ENCODE measurements at regions not wholly inside any gene's neighbourhood (a gene's known extent, or its start where the extent isn't known, plus 50 kb on each side); places are given as distances from the start of the nearest gene placed in this dataset.

GRCh38 chr4:37757121-37757520, 69.4 kb upstream of the PGM2 start:
- Histone ChIP-seq H3K27me3 (ENCODE audit: control insufficient read depth in 2 of 2, insufficient read depth in 2 of 2, low read length in 2 of 2) (peaks cover 5 to 7% of the 10 kb centered on the region in 2 experiments), H3K9me1 (replicated peaks; ENCODE audit: control insufficient read depth, extremely low read depth, insufficient read depth, low read length) (no peaks in the 10 kb centered on the region), H3K79me2 (ENCODE audit: control insufficient read depth, insufficient read depth, low read length) (no peaks in the 10 kb centered on the region), H3K9ac (replicated peaks; ENCODE audit: extremely low read depth, insufficient read depth, low read length) (no peak overlapping the region), H3K4me2 (ENCODE audit: insufficient read depth, low read length) (no peak overlapping the region), H3K4me3 (replicated peaks in 1 of 3; ENCODE audit: insufficient read depth in 1 of 3, low read depth in 1 of 3, low read length in 3 of 3) (no peak overlapping the region), H2AFZ (ENCODE audit: low read depth, low read length) (no peak overlapping the region), H4K20me1 (replicated peaks; ENCODE audit: control insufficient read depth, extremely low read depth, insufficient read depth, low read length) (no peaks in the 10 kb centered on the region), H3K4me1 (ENCODE audit: control insufficient read depth, extremely low read depth, insufficient read depth, low read length) (no peaks in the 10 kb centered on the region), H3K36me3 (ENCODE audit: control insufficient read depth in 2 of 2, extremely low read depth in 1 of 2, insufficient read depth in 2 of 2, low read length in 2 of 2) (no peaks in the 10 kb centered on the region), H3K27ac (ENCODE audit: insufficient read depth, low read depth, low read length) (no peak overlapping the region), H3K9me3 (replicated peaks; ENCODE audit: control insufficient read depth, insufficient read depth, low read length) (no peaks in the 10 kb centered on the region)
- no peak for FAIRE-seq
- ChIA-PET POLR2A (no interaction called here), CTCF (no interaction called here)
- TF ChIP-seq EZH2 (IDR thresholded peaks at IDR 0.05; ENCODE audit: borderline replicate concordance, low read depth, low read length, severe bottlenecking) (no peak), JUN (IDR thresholded peaks at IDR 0.05; ENCODE audit: borderline replicate concordance, insufficient read depth, insufficient read length, low read depth) (no peak), MAX (IDR thresholded peaks at IDR 0.05; ENCODE audit: insufficient read depth, insufficient read length) (no peak), MYC (IDR thresholded peaks at IDR 0.05; ENCODE audit: low read depth, low read length) (no peak), POLR2AphosphoS5 (IDR thresholded peaks at IDR 0.05; ENCODE audit: insufficient read depth, low read depth, low read length) (no peak), POLR2A (IDR thresholded peaks at IDR 0.05; ENCODE audit: low read depth, low read length) (no peak), FOS (IDR thresholded peaks at IDR 0.05; ENCODE audit: borderline replicate concordance, insufficient read depth, low read length) (no peak), GATA2 (IDR thresholded peaks at IDR 0.05; ENCODE audit: insufficient read depth, insufficient read length, low read depth, low read length) (no peak), CTCF (IDR thresholded peaks at IDR 0.05; ENCODE audit: extremely low read depth in 1 of 2, insufficient read depth in 1 of 2, low read depth in 1 of 2, low read length in 2 of 2) (no peak)
- BruUV-seq (replicated peaks): no TSS peak
- intact Hi-C loops (cut with micrococcal nuclease) (no loop called here), dilution Hi-C loops (cut with MboI; ENCODE audit: extremely low pct_ligation_motif_present, low sequenced_read_pairs) (no loop called here)
- no peak for DNase-seq (ENCODE audit: low read depth, low spot score)

Data from endothelial cell of umbilical vein (primary cell).